ENCODE measurements at regions not wholly inside any gene's neighbourhood (a gene's known extent, or its start where the extent isn't known, plus 50 kb on each side); places are given as distances from the start of the nearest gene placed in this dataset.

GRCh38 chr18:2222270-2223185 lies 348.8 kb downstream of the METTL4 start:
- no peak for DNase-seq (ENCODE audit: low read depth)
- TF ChIP-seq CTCF (IDR thresholded peaks at IDR 0.05; ENCODE audit: control insufficient read depth, extremely low read depth, insufficient read depth), result no peak

GRCh38 chr18:2223449-2223848 lies 347.9 kb downstream of the METTL4 start:
- no peak overlapping the region for H3K4me3 ChIP-seq (ENCODE audit: low read depth, low read length)
- TF ChIP-seq CTCF (IDR thresholded peaks at IDR 0.05; ENCODE audit: control insufficient read depth, extremely low read depth, insufficient read depth), result no peak
- no peak for DNase-seq (ENCODE audit: low read depth)

More at GRCh38 chr18:2222270-2223185, 348.8 kb downstream of the METTL4 start:
- H3K4me3 ChIP-seq (ENCODE audit: low read depth, low read length), result no peak overlapping the region

GRCh38 chr18:2223849-2224248 lies 347.5 kb downstream of the METTL4 start:
- DNase-seq (ENCODE audit: low read depth), result peak; percentile 8
- peak; percentile 63 for TF ChIP-seq CTCF (IDR thresholded peaks at IDR 0.05; ENCODE audit: control insufficient read depth, extremely low read depth, insufficient read depth)
- no peak overlapping the region for H3K4me3 ChIP-seq (ENCODE audit: low read depth, low read length)

GRCh38 chr18:2236232-2236631 lies 335.1 kb downstream of the METTL4 start:
- no peak overlapping the region for H3K4me3 ChIP-seq (ENCODE audit: low read depth, low read length)
- no peak for TF ChIP-seq CTCF (IDR thresholded peaks at IDR 0.05; ENCODE audit: control insufficient read depth, extremely low read depth, insufficient read depth)
- no peak for DNase-seq (ENCODE audit: low read depth)

GRCh38 chr18:2237706-2238105 lies 333.6 kb downstream of the METTL4 start:
- DNase-seq (ENCODE audit: low read depth), result no peak
- no peak for TF ChIP-seq CTCF (IDR thresholded peaks at IDR 0.05; ENCODE audit: control insufficient read depth, extremely low read depth, insufficient read depth)
- no peak overlapping the region for H3K4me3 ChIP-seq (ENCODE audit: low read depth, low read length)

GRCh38 chr18:2240311-2240705 lies 331.0 kb downstream of the METTL4 start:
- no peak for DNase-seq (ENCODE audit: low read depth)
- no peak for TF ChIP-seq CTCF (IDR thresholded peaks at IDR 0.05; ENCODE audit: control insufficient read depth, extremely low read depth, insufficient read depth)
- no peak overlapping the region for H3K4me3 ChIP-seq (ENCODE audit: low read depth, low read length)
